NCI-H345 treated with DMSO at 0.1 percent for 48 hours (cell line): ENCODE measurements at regions not wholly inside any gene's neighbourhood (a gene's known extent, or its start where the extent isn't known, plus 50 kb on each side); places are given as distances from the start of the nearest gene placed in this dataset.
A peak's percentile ranks its signal among the peaks of the same experiment; 100 is the strongest.

Source experiments
- DNase-seq: peaks from one replicate; lab custom pipeline; 2025; ENCODE audit not compliant: unreplicated experiment; lab: John Stamatoyannopoulos, UW

- no peak for DNase-seq
Measured at GRCh38 chr11:109096266-109096665, 325.7 kb upstream of the C11orf87 start.

DNA sequence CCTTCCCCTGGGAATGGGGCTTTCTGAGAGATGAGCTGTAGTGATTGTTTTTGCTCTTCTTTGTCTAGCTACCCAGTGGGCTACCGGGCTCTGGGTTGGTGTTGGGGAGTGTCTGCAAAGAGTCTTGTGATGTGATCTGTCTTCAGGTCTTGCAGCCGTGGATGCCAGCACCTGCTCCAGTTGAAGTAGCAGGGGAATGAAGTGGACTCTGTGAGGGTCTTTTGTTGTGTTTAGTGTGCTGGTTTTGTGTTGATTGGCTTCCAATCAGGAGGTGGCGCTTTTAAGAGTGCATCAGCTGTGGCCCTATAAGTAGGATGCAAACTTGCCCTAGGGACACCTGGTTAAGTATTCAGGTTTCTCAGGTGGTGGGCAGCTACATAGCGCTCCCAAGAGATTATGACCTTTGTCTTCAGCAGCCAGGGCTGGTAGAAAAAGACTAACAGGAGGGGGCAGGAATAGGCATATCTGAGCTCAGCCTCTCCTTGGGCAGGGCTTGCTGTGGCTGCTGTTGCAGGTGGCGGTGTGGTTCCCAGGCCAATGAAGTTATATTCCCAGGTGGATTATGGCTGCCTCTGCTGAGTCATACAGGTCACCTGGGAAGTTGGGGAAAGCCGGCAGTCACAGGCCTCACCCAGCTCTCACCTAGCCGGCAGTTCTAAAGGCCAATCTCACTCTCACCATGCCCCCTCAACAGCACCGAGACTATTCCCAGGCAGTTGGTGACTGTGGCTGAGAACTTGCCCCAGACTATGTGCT, 315.7 kb upstream of the C11orf87 start:
- peak; percentile 21 for DNase-seq

DNA sequence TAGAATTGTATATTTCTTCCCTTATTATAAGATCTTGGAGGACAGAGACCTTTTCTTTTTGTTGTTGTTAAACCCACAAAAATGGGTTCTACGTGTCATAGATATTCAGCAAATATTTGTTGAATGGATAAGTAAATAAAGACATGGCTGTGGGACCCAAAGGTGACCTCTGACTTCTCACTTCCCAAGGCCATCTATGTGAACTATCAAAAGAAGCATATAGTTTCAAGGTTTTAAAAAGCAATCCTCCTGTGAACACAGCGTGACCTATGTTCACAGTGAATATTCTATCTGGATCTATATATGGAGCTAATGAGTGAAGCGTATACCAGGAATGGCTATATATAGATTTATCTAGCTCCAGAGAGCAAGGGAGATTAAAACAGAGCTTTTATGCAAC, 312.8 kb upstream of the C11orf87 start:
- no peak for DNase-seq

GRCh38 chr11:109109571-109110315, 312.2 kb upstream of the C11orf87 start:
- no peak for DNase-seq

- DNase-seq = no peak
Measured at GRCh38 chr11:109112261-109112660, 309.7 kb upstream of the C11orf87 start.

- peak; percentile 88 for DNase-seq
Measured at GRCh38 chr11:109112821-109113280, 309.1 kb upstream of the C11orf87 start.

GRCh38 chr11:109120341-109120740, 301.6 kb upstream of the C11orf87 start:
- DNase-seq = no peak

GRCh38 chr11:109121173-109121932, 300.6 kb upstream of the C11orf87 start:
- DNase-seq = peak; percentile 39

DNA sequence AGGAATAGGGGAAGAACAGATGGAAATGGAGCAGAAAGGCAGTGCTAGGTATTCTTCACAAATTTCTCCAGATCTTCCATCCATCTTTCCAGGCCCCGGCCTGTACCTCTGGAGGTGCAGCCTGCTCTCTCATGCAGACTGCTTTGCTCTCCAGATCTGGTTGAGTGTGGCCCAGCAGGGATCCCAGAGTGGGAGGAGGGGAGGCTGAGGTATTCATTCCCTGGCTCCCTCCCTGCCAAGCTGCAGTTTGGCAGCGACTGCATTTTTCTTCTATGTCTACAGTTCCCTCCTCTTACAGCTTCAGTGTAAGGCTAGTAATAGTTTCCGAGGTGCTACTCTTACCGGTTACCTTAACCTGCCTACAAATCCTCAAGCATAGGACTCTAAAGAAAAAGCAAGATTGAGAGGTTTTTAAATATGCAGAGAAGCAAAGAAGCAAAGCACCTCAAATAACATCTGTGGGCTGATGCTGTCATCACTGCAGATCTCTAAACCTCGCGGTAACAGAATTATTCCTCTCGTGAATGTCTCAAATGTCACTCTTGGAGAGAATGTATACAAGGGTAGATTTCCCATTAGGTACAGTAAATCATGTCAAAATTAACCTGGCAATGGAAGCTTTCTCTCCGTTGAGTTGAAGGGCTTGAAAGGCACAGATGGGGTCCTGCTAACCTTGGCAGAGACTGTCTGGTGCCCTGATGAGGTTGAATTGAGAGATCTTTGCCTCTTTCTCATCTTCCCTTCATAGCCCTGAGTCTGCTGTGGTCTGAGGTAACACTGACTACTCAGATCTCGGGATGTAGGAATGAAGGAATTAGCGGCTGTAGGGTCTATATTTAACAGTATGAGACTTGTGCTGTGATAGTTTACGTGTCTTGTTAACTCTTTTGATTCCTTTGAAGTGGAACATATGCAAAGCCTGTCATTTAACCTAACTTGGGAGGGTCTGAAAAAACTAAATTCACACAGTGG, 297.9 kb upstream of the C11orf87 start:
- peak; percentile 14 for DNase-seq

DNA sequence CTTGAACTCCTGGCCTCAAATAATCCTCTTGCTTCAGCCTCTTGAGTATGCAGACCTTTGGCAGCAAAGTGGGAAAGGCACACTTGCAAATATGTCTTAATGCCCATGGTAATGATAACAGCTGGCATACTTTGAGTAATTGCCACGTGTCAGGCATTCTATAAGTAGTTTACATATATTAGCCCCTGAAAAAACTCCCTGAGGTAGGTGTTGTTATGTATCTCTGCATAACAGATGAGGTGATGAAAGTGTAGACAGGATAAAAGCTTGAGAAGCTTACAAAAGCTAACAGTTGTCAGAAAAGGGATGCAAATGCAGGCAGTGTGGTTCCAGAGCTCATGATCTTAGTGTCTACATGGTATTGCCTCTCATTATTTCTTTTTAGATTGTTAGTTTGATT, 291.1 kb upstream of the C11orf87 start:
- DNase-seq = no peak

DNA sequence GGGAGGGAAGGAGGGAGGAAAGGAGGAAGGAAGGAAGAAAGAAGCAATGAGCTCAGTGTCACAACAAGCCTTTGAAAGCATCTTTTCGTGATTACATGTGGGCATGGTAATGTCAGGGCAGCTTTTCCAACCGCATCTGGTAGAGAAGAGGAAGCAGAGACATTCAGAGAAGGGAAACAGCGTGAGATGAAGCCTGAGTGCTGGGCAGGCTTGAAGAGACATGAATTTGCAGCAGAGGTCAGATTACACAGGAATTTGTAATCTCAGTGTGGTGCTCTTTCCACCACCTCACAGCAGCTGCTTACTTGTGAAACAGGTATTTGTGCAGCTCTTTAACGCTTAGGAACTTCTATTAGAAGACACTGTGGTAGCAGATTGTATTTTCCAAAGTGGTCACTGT, 289.5 kb upstream of the C11orf87 start:
- DNase-seq = no peak

DNA sequence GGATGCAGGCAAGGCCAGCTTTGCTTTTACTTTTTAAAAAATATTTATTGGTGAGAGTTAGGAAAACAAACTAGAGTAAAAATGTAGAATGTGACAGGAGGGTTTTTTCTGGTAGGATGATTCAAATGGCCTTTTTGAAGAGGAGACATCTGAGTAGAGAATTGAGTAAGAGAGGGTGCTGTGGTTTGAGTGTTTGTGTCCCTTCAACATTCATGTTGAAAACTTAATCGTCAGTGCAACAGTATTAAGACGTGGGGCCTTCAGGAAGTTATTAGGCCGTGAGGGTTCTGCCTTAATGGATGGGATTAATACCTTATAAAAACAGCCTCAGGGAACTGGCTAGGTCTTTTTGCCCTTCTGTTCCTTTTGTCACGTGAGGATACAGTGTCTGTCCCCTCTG, 288.8 kb upstream of the C11orf87 start:
- DNase-seq = no peak

- no peak for DNase-seq
Measured at GRCh38 chr11:109135627-109136026, 286.4 kb upstream of the C11orf87 start.

GRCh38 chr11:109138196-109138595, 283.8 kb upstream of the C11orf87 start:
- DNase-seq = no peak

DNA sequence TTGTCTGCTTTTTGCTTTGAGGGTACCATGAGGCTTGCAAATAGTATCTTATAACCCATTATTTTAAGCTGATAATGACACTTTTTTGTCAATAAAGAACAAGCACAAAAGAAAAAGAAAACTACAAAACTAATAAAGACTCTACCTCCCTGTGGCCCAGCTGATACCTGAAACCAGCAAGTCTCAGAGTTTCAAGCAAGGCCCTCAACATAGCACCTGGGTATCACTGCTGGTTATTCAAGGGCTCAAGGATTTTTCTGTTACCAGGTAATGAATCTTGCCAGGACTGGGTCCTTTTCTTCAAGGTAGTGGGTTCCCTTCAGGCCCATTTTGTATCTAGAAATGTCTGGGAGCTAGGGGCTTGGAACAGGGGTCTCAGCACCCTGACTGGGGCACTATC, 281.6 kb upstream of the C11orf87 start:
- DNase-seq = no peak

GRCh38 chr11:109140857-109141515, 281.0 kb upstream of the C11orf87 start:
- no peak for DNase-seq

DNA sequence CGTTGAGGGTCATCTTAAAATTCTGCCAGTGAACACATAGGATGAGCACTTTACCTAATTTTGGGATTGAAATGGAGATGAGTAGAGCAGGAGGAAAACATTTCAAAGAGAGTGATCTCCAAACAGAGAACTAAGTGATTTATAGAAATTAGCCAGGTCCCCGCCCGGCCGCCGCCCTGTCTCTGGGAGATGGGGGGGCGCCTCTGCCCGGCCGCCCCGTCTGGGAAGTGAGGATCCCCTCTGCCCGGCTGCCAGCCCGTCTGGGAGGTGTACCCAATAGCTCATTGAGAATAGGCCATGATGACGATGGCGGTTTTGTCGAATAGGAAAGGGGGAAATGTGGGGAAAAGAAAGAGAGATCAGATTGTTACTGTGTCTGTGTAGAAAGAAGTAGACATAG, 276.7 kb upstream of the C11orf87 start:
- DNase-seq = no peak

GRCh38 chr11:109147726-109148125, 274.3 kb upstream of the C11orf87 start:
- no peak for DNase-seq

DNA sequence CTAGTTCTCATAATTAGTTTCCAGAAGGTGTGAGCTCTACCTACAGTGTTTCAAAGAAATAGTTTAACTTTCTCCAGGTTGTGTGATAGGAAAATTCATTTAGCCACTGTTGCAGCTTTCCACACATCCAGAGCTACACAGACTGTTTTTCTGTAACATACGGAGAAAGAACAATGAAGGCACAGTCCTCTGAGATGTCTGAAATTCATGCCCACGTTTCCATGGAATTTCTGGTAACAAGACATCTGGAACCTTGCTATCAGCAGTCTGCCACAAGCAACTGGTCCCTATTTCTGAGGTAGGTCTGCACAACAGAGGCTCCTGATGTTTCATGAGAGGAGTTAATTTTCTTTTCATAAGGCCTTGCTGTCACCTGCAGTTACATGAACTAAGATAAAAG, 273.3 kb upstream of the C11orf87 start:
- no peak for DNase-seq

DNA sequence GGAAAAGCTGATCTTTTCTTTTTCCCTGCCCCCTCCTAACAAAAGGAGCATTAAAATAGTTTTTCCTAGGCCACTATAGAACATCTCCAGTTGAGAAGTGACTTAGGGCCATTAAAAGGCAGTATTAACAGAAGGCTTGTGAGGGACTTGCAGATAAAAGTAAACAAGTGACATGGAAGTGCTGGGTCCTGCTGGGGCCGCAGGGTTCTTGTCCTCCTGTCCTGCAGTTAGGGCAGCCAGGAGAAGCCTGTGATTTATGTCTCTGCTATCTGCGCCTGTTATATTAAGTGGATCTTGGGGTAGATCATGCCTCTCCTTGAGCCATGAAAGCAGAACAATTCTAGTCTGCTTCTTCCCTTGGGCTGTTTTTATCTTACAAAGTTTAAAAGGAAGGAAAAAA, 271.4 kb upstream of the C11orf87 start:
- DNase-seq = no peak
